Epithelial cell of esophagus (primary cell): ENCODE measurements at regions not wholly inside any gene's neighbourhood (a gene's known extent, or its start where the extent isn't known, plus 50 kb on each side); places are given as distances from the start of the nearest gene placed in this dataset.
A peak's percentile ranks its signal among the peaks of the same experiment; 100 is the strongest.

Experiments used
- DNase-seq: peaks from one replicate; pipeline ENCODE4 v3.0.0; 2010; ENCODE audit warnings: low read depth
- H3K4me3 ChIP-seq: 2 replicates; pipeline ENCODE4 v1.5.1; 2011; ENCODE audit warnings: mild to moderate bottlenecking, low read length, control low read depth
- CTCF ChIP-seq: IDR thresholded peaks from 2 replicates; pipeline ENCODE4 v1.5.1; 2011; ENCODE audit warnings: low read depth, mild to moderate bottlenecking, low read length, control low read depth, inconsistent platforms; ENCODE audit not compliant: insufficient read depth; ENCODE audit errors: missing control alignments

GRCh38 chr1:79966438-79966837 lies 959.9 kb upstream of the ADGRL4 start:
- TF ChIP-seq CTCF, result no peak
- DNase-seq, result no peak
- H3K4me3 ChIP-seq, result no peak overlapping the region

DNA sequence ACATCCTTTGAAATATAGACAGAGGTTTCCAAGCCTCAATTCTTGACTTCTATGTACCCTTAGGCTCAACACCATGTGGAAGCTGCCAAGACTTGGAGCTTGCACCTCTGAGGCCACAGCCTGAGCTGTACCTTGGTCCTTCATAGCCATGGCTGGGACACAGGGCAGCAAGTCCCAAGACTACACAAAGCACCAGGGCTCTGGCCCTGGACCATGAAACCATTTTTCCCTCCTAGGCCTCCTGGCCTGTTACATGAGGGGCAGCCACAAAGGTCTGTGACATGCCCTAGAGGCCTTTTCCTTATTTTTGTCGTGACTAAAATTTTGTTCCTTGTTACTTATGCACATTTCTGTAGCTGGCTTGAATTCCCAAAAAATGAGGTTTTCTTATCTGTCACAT lies 953.1 kb upstream of the ADGRL4 start:
- TF ChIP-seq CTCF, result no peak
- H3K4me3 ChIP-seq, result no peak overlapping the region
- no peak for DNase-seq

- no peak for DNase-seq
- TF ChIP-seq CTCF, result no peak
- no peak overlapping the region for H3K4me3 ChIP-seq
Measured at GRCh38 chr1:79955966-79956365, 949.4 kb upstream of the ADGRL4 start.

- TF ChIP-seq CTCF, result no peak
- no peak overlapping the region for H3K4me3 ChIP-seq
- no peak for DNase-seq
Measured at GRCh38 chr1:79950511-79950910, 944.0 kb upstream of the ADGRL4 start.

DNA sequence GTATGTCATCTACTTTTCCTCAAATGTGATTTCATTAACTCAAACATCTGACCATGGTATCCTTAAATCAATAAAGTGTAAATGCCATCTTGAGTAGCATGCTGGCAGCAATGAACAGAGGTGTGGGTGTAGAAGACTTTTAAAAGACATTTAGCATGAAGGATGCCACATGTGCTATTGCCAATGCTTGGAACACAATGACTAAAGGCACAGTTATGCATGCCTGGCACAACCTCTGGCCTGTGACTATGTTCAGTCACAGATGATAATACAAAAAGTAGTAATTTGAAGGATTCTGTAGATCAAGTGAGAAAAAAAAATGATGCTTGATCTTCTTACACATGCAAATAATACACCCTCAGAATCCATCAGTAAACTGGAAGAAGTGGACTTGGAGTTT lies 938.9 kb upstream of the ADGRL4 start:
- TF ChIP-seq CTCF, result no peak
- DNase-seq, result peak; percentile 14

DNA sequence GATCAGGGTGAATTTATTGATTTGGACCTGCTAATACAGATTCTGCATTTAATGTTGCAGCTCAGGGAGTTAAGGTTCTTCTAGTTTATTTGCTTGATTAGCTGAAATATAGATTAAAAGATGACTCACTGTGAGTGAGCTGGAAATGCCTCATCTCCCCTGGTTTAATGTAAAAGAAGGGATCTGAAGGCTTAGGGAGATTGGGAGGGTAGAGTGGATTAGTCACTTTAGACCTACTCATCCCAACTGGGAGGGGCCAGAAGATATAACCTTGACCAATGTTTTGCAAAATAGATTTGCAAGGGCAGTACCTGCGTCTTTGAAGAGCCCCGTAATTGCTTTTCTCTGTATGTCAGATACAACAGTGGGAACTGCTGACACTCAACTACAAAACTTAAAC lies 922.8 kb upstream of the ADGRL4 start:
- no peak overlapping the region for H3K4me3 ChIP-seq
- no peak for TF ChIP-seq CTCF

More for the DNA sequence above, 938.9 kb upstream of the ADGRL4 start:
- no peak overlapping the region for H3K4me3 ChIP-seq

DNA sequence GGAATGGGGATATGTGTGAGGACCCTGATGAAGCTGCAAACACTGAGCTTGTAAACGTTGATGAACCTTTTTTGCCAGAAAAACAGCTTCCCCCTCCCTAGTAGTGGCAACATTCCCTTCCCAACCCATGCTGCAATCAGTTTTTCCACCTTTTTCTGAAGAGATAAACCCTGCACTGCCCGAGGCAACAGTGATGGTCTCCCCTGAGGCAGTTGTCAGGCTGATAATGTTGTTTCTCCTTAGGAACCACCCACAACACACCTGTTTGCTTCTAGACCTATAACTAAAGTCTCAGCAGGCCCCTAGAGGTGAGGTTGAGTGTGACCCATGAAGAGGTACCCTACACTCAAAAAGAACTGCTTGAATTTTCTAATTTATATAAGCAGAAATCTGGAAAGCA lies 922.4 kb upstream of the ADGRL4 start:
- no peak overlapping the region for H3K4me3 ChIP-seq
- DNase-seq, result no peak
- no peak for TF ChIP-seq CTCF

More for the DNA sequence above, 922.8 kb upstream of the ADGRL4 start:
- DNase-seq, result peak; percentile 72
